Activated naive CD4-positive, alpha-beta T cell treated with anti-CD3 and anti-CD28 coated beads, Interleukin-2, amount 10 ng/mL, durations not matched to agents 7 days and 5 days (primary cell): ENCODE measurements at regions not wholly inside any gene's neighbourhood (a gene's known extent, or its start where the extent isn't known, plus 50 kb on each side); places are given as distances from the start of the nearest gene placed in this dataset.

ENCODE experiments used
- CTCF ChIA-PET: fragments of 350-600 bp; sonication (Branson Sonifier 250); formaldehyde crosslinking; loops from one replicate; lab custom pipeline; 2021; ENCODE audit warnings: antibody characterized with exemption; lab: Charles Lee
- DNase-seq: peaks from one replicate; pipeline ENCODE4 v3.0.0-alpha.2; 2020
- H3K27ac Mint-ChIP-seq: one replicate; pipeline ENCODE4 v1.8.0; 2021; ENCODE audit warnings: mild to moderate bottlenecking, moderate library complexity, mixed read lengths
- H3K27me3 Mint-ChIP-seq: one replicate; pipeline ENCODE4 v1.8.0; 2021; ENCODE audit warnings: mild to moderate bottlenecking, mixed read lengths
- H3K36me3 Mint-ChIP-seq: one replicate; pipeline ENCODE4 v1.8.0; 2021; ENCODE audit warnings: mixed read lengths
- H3K4me1 Mint-ChIP-seq: one replicate; pipeline ENCODE4 v1.8.0; 2021; ENCODE audit warnings: mixed read lengths
- H3K4me3 Mint-ChIP-seq: one replicate; pipeline ENCODE4 v1.8.0; 2021; ENCODE audit warnings: mild to moderate bottlenecking, moderate library complexity, mixed read lengths
- H3K9me3 Mint-ChIP-seq: one replicate; pipeline ENCODE4 v1.8.0; 2021; ENCODE audit warnings: mixed read lengths

DNA sequence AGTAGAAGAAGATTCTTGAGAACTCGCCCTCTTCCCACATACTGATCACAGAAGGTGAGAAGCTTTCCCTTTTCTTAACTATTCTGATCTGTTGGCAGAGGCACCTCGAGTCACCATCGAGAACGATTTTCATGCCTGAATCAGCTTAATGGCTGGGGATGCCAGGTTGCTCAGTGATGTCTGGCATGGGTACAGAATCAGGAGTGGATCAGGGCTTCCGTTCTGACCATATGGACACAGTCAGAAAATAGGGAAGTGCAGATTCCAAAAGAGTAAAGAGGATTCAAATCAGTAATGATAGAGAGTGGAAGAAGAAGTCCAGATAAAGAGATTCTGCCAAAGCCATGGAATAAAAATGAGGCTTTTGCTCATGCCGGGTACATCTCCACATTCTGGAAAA is 52.0 kb upstream of the GRB10 start:
- no peak overlapping the region for H3K27ac Mint-ChIP-seq
- no peak overlapping the region for H3K4me3 Mint-ChIP-seq
- H3K27me3 Mint-ChIP-seq, result peaks cover 50% of the 10 kb centered on the region
- H3K4me1 Mint-ChIP-seq, result peaks cover 16% of the 10 kb centered on the region
- no peak for DNase-seq
- CTCF ChIA-PET, result no interaction called here
- H3K36me3 Mint-ChIP-seq, result no peaks in the 10 kb centered on the region
- H3K9me3 Mint-ChIP-seq, result no peaks in the 10 kb centered on the region

DNA sequence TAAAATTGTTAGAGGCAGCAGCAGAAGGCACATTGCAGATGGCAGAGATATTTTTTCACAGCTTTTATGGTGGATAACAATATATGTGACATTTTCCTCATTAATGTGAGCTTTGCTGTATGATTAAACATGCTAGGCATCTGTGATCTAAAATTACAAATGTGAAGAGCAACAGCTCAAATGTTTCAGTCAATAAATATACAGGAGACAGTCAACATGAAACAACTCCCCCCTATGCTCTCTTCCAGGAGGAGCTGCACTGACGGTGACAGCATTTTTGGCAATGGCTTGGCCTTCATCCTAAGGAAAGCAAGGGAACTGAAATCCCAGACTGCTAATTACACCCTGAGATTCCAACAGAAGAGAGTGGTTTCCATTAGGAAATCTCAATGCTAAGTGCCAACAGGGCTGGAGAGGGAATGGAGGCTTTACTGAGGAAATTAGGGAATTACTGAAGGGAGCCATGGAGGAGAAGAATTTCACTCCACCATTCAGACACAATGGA is 51.4 kb upstream of the GRB10 start:
- Mint-ChIP-seq H3K4me3 (no peak overlapping the region), H3K27me3 (peaks cover 50% of the 10 kb centered on the region), H3K36me3 (no peaks in the 10 kb centered on the region), H3K27ac (no peak overlapping the region), H3K9me3 (no peaks in the 10 kb centered on the region), H3K4me1 (peaks cover 16% of the 10 kb centered on the region)
- DNase-seq, result no peak
- CTCF ChIA-PET, result no interaction called here

DNA sequence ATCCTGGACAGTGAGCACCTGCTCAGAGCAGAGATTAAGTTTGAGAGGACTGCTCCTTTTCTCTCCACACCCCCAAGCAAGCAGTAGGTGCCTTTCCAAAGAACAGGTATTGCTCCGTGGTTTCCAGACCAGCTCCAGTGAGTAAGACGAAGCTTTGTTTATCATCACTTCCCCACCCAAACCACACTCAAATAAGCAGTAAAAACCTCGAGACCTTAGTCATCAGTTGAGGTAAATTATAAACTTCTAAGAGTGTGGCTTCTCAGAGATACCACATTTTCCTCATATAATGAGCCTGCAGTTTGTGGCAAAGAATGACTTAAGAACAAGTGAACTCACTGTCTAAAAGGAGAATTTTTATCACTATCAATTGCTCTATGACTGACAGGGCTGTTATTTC is 50.0 kb upstream of the GRB10 start:
- H3K27me3 Mint-ChIP-seq, result peaks cover 43% of the 10 kb centered on the region
- no peaks in the 10 kb centered on the region for H3K9me3 Mint-ChIP-seq
- DNase-seq, result peak; percentile 32
- no peak overlapping the region for H3K4me3 Mint-ChIP-seq
- CTCF ChIA-PET, result interaction anchor here (0.6 kb wide), 1 partner anchor 222 kb away, joined by 3 read pairs; no protein-coding TSS in a partner anchor
- no peaks in the 10 kb centered on the region for H3K36me3 Mint-ChIP-seq
- H3K4me1 Mint-ChIP-seq, result peaks cover 20% of the 10 kb centered on the region
- H3K27ac Mint-ChIP-seq, result peak overlapping the region; percentile 35
